Adrenal gland (tissue), 5 donors: ENCODE measurements at regions not wholly inside any gene's neighbourhood (a gene's known extent, or its start where the extent isn't known, plus 50 kb on each side); places are given as distances from the start of the nearest gene placed in this dataset.

ENCODE experiments used
- CTCF ChIP-seq, 6 experiments: fragments of 450-650 bp in 4 of 6; fragments of 200-600 bp in 2 of 6; sonication (generic) in 1 of 6; IDR thresholded peaks; 1 replicate in 5 of 6; 2 replicates in 1 of 6; pipeline versions ENCODE4 v1.5.1 to v1.8.0; 2016 to 2021; ENCODE audit warnings: antibody characterized with exemption in 6 of 6, mild to moderate bottlenecking in 2 of 6, moderate library complexity in 1 of 6
- POLR2A ChIP-seq, 2 donors: fragments of 450-650 bp; IDR thresholded peaks; one replicate each; pipeline ENCODE4 v1.6.1; 2017; ENCODE audit warnings: antibody characterized with exemption in 2 of 2, mild to moderate bottlenecking in 2 of 2, moderate library complexity in 1 of 2
- donor health status: DM: no; HTN: no; CAD: no.

DNA sequence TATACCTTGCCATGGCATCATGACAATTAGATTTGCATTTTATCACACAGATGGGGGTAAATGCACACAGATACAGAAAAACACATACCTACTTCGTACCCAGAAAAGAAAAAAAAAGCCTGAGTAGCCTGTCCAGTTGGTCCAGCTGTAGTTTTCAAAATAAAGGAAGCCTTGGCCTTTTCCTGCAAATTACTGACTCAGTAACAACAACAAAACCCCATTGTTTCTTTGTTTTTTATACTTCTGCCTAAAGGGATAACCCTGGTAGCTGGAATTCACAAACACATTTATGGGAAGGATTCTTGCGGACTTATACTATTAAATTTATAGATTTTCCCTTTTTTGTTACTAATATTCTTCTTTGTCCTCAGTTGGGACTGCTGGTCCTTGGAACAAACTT is 156.4 kb upstream of the PCDH10 start:
- no peak for TF ChIP-seq CTCF (IDR thresholded peaks at IDR 0.05)
- no peak for TF ChIP-seq POLR2A (IDR thresholded peaks at IDR 0.05)
